Neutrophil (primary cell): ENCODE measurements at regions not wholly inside any gene's neighbourhood (a gene's known extent, or its start where the extent isn't known, plus 50 kb on each side); places are given as distances from the start of the nearest gene placed in this dataset.

ENCODE experiments used
- H3K27ac ChIP-seq: fragments of 200-600 bp; sonication (generic); 2 replicates; pipeline ENCODE4 v1.5.1; 2016; ENCODE audit warnings: mild to moderate bottlenecking, moderate library complexity
- H3K27me3 ChIP-seq: fragments of 200-600 bp; sonication (generic); 2 replicates; pipeline ENCODE4 v1.6.0; 2016; ENCODE audit warnings: mild to moderate bottlenecking
- H3K36me3 ChIP-seq: fragments of 200-600 bp; sonication (generic); 2 replicates; pipeline ENCODE4 v1.5.1; 2017
- H3K4me1 ChIP-seq, 2 experiments: fragments of 200-600 bp in 1 of 2; sonication (generic) in 1 of 2; 1 replicate in 1 of 2; 2 replicates in 1 of 2; pipeline versions ENCODE4 v1.5.1 to v1.6.1; 2013 to 2016; ENCODE audit warnings: low read depth in 1 of 2, low read length in 1 of 2, mild to moderate bottlenecking in 1 of 2, moderate library complexity in 1 of 2; ENCODE audit not compliant: control insufficient read depth in 1 of 2, insufficient read depth in 1 of 2
- H3K4me3 ChIP-seq, 2 experiments: fragments of 200-600 bp in 1 of 2; sonication (generic) in 1 of 2; 1 replicate in 1 of 2; 2 replicates in 1 of 2; pipeline ENCODE4 v1.5.1; 2013 to 2016; ENCODE audit warnings: low read depth in 1 of 2, low read length in 1 of 2, mild to moderate bottlenecking in 1 of 2, moderate library complexity in 1 of 2
- H3K9me3 ChIP-seq: fragments of 200-600 bp; sonication (generic); 2 replicates; pipeline ENCODE4 v1.5.1; 2016
- CTCF ChIP-seq: fragments of 200-600 bp; sonication (generic); IDR thresholded peaks from 2 replicates; pipeline ENCODE4 v1.5.1; 2016; ENCODE audit warnings: antibody characterized with exemption

- no peaks in the 10 kb centered on the region for H3K36me3 ChIP-seq
- H3K9me3 ChIP-seq, result no peaks in the 10 kb centered on the region
- H3K4me3 ChIP-seq, result no peak overlapping the region
- no peaks in the 10 kb centered on the region for H3K27me3 ChIP-seq
- H3K4me1 ChIP-seq, result no peaks in the 10 kb centered on the region
- TF ChIP-seq CTCF, result no peak
- no peak overlapping the region for H3K27ac ChIP-seq
Observed at GRCh38 chr7:17211307-17211836, 87.1 kb upstream of the AHR start.

DNA sequence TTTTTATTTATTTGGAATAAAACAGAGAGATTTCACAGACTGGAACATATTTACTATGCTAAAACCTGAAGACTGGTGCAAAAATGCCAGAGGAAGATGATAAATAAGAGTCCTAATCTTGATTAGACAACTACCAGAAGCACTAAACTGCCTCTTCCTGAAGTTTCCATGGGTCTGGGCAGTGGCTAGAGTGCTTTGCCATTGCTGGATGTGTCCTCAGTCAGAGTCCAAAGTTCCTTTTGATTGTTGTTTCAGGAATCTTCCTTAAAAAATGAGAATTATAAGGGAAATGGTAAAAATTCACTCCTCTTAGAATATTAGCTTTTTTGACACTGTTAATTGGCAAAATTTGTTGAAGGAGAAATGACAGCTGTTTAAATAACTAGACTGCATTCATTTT, 86.3 kb upstream of the AHR start:
- Histone ChIP-seq H3K9me3 (no peaks in the 10 kb centered on the region), H3K4me1 (no peaks in the 10 kb centered on the region), H3K27ac (no peak overlapping the region), H3K4me3 (no peak overlapping the region), H3K36me3 (no peaks in the 10 kb centered on the region), H3K27me3 (no peaks in the 10 kb centered on the region)
- no peak for TF ChIP-seq CTCF

GRCh38 chr7:17227766-17228490, 70.5 kb upstream of the AHR start:
- Histone ChIP-seq H3K4me3 (no peak overlapping the region), H3K4me1 (no peaks in the 10 kb centered on the region), H3K27ac (no peak overlapping the region), H3K27me3 (no peaks in the 10 kb centered on the region), H3K36me3 (no peaks in the 10 kb centered on the region), H3K9me3 (no peaks in the 10 kb centered on the region)
- no peak for TF ChIP-seq CTCF

DNA sequence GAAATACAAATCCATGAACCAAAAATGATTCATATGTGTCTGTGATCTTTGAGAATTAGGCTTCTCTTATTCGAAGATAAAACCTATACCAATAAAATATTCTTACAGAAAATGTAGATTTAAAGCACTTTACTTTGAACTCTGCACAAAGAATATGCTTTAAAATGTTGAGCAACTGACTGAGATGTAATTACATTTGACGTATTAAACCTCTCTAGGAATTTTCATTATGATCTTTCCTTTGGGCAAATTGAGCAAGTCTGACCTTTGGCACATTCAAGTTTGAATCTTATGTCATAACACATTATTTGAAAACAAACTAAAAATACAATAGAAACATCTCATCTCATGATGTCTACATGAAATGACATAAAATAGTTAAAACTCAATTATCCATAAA, 69.2 kb upstream of the AHR start:
- TF ChIP-seq CTCF, result no peak
- Histone ChIP-seq H3K27ac (no peak overlapping the region), H3K9me3 (no peaks in the 10 kb centered on the region), H3K27me3 (no peaks in the 10 kb centered on the region), H3K4me3 (no peak overlapping the region), H3K4me1 (no peaks in the 10 kb centered on the region), H3K36me3 (no peaks in the 10 kb centered on the region)

GRCh38 chr7:17230099-17230807, 68.2 kb upstream of the AHR start:
- Histone ChIP-seq H3K27me3 (no peaks in the 10 kb centered on the region), H3K36me3 (no peaks in the 10 kb centered on the region)
- TF ChIP-seq CTCF, result no peak

More at GRCh38 chr7:17230099-17230807, 68.2 kb upstream of the AHR start:
- H3K4me3 ChIP-seq, result no peak overlapping the region
- H3K4me1 ChIP-seq, result no peaks in the 10 kb centered on the region
- no peaks in the 10 kb centered on the region for H3K9me3 ChIP-seq
- H3K27ac ChIP-seq, result no peak overlapping the region
